ENCODE measurements at regions not wholly inside any gene's neighbourhood (a gene's known extent, or its start where the extent isn't known, plus 50 kb on each side); places are given as distances from the start of the nearest gene placed in this dataset.

DNA sequence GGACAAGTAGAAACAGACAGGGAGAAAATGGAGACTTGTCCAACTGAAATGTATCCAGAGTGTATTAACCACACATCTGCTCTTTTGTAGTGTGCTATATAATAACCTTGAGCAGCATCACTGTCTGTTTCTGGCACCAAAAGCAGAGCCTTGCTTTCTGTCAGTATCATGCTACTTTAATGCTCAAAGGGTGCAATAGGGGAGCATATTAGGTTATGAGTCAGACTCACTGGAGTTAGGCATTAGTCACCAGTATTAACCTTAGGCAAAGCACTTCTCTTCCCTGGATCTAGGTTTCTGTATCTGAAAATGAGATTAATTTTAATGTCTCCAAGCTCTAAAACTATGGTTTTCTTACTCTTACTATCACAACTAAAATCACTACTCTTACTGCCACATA, 280.1 kb downstream of the TFAP2B start:
- H3K79me2 ChIP-seq (ENCODE audit: insufficient read depth, low read length): no peaks in the 10 kb centered on the region
- no peaks in the 10 kb centered on the region for H3K4me1 ChIP-seq (ENCODE audit: insufficient read depth, low read length)
- no peaks in the 10 kb centered on the region for H4K20me1 ChIP-seq (ENCODE audit: insufficient read depth, low read length)
- H3K4me3 ChIP-seq (ENCODE audit: insufficient read depth, low read length): no peak overlapping the region
- H3K4me2 ChIP-seq (ENCODE audit: insufficient read depth, low read length): no peak overlapping the region
- H3K27me3 ChIP-seq (ENCODE audit: insufficient read depth, low read length): no peaks in the 10 kb centered on the region
- DNase-seq (ENCODE audit: insufficient read length, low spot score, missing footprints): no peak
- H3K9me3 ChIP-seq (ENCODE audit: low read depth, low read length): no peaks in the 10 kb centered on the region
- TF ChIP-seq, protein P1, sequence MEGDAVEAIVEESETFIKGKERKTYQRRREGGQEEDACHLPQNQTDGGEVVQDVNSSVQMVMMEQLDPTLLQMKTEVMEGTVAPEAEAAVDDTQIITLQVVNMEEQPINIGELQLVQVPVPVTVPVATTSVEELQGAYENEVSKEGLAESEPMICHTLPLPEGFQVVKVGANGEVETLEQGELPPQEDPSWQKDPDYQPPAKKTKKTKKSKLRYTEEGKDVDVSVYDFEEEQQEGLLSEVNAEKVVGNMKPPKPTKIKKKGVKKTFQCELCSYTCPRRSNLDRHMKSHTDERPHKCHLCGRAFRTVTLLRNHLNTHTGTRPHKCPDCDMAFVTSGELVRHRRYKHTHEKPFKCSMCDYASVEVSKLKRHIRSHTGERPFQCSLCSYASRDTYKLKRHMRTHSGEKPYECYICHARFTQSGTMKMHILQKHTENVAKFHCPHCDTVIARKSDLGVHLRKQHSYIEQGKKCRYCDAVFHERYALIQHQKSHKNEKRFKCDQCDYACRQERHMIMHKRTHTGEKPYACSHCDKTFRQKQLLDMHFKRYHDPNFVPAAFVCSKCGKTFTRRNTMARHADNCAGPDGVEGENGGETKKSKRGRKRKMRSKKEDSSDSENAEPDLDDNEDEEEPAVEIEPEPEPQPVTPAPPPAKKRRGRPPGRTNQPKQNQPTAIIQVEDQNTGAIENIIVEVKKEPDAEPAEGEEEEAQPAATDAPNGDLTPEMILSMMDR (IDR thresholded peaks at IDR 0.05; ENCODE audit: extremely low read depth, low read depth, low read length): no peak
- no peak overlapping the region for H2AFZ ChIP-seq (ENCODE audit: low read length)
- no peak overlapping the region for H3K27ac ChIP-seq (ENCODE audit: low read depth, low read length)
- no peaks in the 10 kb centered on the region for H3K36me3 ChIP-seq (ENCODE audit: insufficient read depth, low read length)

DNA sequence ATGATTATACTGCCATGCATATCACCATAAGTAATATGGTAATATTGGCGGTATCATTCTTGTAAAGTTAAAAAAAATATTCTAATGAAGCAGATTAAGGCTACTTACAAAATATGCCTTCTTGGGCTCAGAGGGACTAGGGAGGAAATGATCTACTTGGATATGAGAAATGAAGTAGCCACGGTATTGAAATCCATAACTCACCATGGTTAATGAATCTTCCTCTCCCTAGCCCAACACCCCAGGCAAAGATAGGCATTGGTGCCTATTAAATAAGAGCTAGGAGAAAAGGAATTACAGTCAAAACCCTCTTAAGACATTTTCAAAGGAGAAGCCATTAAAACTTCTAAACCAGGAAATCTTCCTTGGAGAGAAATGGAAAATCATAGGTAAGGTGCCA, 280.5 kb downstream of the TFAP2B start:
- no peaks in the 10 kb centered on the region for H3K4me1 ChIP-seq (ENCODE audit: insufficient read depth, low read length)
- no peaks in the 10 kb centered on the region for H3K9me3 ChIP-seq (ENCODE audit: low read depth, low read length)
- no peaks in the 10 kb centered on the region for H3K79me2 ChIP-seq (ENCODE audit: insufficient read depth, low read length)
- no peak overlapping the region for H3K27ac ChIP-seq (ENCODE audit: low read depth, low read length)
- DNase-seq (ENCODE audit: insufficient read length, low spot score, missing footprints): no peak
- H2AFZ ChIP-seq (ENCODE audit: low read length): no peak overlapping the region
- H3K27me3 ChIP-seq (ENCODE audit: insufficient read depth, low read length): no peaks in the 10 kb centered on the region
- TF ChIP-seq, protein P1 (IDR thresholded peaks at IDR 0.05; ENCODE audit: extremely low read depth, low read depth, low read length): no peak
- H3K4me3 ChIP-seq (ENCODE audit: insufficient read depth, low read length): no peak overlapping the region
- no peaks in the 10 kb centered on the region for H3K36me3 ChIP-seq (ENCODE audit: insufficient read depth, low read length)
- no peaks in the 10 kb centered on the region for H4K20me1 ChIP-seq (ENCODE audit: insufficient read depth, low read length)
- no peak overlapping the region for H3K4me2 ChIP-seq (ENCODE audit: insufficient read depth, low read length)

DNA sequence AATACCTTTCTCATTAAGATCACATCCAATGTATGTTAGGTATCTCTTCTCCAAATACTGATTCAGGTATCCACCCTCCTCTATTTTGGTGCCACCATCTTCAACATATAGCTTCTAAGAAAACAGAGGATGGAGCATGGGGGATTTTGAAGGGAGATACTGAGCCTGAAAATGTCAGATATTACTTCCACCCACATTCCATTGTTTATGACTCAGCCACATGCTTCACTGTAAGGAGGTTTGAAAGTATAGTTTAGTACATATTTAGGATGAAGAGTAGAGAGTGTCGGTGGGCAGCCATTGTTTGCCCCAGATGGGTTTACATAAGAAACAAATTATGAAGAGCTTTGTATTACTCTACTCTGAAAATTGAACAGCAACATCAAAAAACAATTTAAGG, 286.7 kb downstream of the TFAP2B start:
- H4K20me1 ChIP-seq (ENCODE audit: insufficient read depth, low read length): no peaks in the 10 kb centered on the region
- H3K9me3 ChIP-seq (ENCODE audit: low read depth, low read length): no peaks in the 10 kb centered on the region
- no peaks in the 10 kb centered on the region for H3K79me2 ChIP-seq (ENCODE audit: insufficient read depth, low read length)
- H2AFZ ChIP-seq (ENCODE audit: low read length): no peak overlapping the region
- no peak overlapping the region for H3K27ac ChIP-seq (ENCODE audit: low read depth, low read length)
- no peak overlapping the region for H3K4me2 ChIP-seq (ENCODE audit: insufficient read depth, low read length)
- H3K4me3 ChIP-seq (ENCODE audit: insufficient read depth, low read length): no peak overlapping the region
- TF ChIP-seq, protein P1 (IDR thresholded peaks at IDR 0.05; ENCODE audit: extremely low read depth, low read depth, low read length): no peak
- H3K27me3 ChIP-seq (ENCODE audit: insufficient read depth, low read length): no peaks in the 10 kb centered on the region
- no peaks in the 10 kb centered on the region for H3K4me1 ChIP-seq (ENCODE audit: insufficient read depth, low read length)
- no peak for DNase-seq (ENCODE audit: insufficient read length, low spot score, missing footprints)
- no peaks in the 10 kb centered on the region for H3K36me3 ChIP-seq (ENCODE audit: insufficient read depth, low read length)

DNA sequence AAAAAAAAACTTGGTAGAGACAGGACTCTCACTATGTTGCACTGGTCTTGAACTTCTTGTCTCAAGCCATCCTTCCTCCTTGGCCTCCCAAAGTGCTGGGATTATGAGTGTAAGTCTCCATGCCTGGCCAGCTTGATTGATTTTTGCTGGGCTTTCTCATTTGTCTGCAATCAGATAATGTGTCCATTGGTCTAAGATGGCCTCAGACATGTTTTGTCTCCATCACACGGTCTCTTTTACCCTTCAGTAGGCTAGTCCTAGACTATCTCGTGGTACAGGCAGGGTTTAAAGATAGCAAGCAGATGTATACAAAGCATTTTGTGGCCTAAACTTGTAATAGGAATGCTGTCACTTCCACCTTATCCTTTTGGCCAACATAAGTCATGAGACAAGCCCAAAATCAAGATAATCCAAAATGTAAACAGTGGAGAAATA, 289.1 kb downstream of the TFAP2B start:
- H3K9me3 ChIP-seq (ENCODE audit: low read depth, low read length): no peaks in the 10 kb centered on the region
- no peak for DNase-seq (ENCODE audit: insufficient read length, low spot score, missing footprints)
- no peak overlapping the region for H3K4me3 ChIP-seq (ENCODE audit: insufficient read depth, low read length)
- TF ChIP-seq, protein P1 (IDR thresholded peaks at IDR 0.05; ENCODE audit: extremely low read depth, low read depth, low read length): no peak
- H2AFZ ChIP-seq (ENCODE audit: low read length): no peak overlapping the region
- H3K4me2 ChIP-seq (ENCODE audit: insufficient read depth, low read length): no peak overlapping the region
- no peaks in the 10 kb centered on the region for H3K27me3 ChIP-seq (ENCODE audit: insufficient read depth, low read length)
- no peaks in the 10 kb centered on the region for H3K4me1 ChIP-seq (ENCODE audit: insufficient read depth, low read length)
- no peaks in the 10 kb centered on the region for H3K36me3 ChIP-seq (ENCODE audit: insufficient read depth, low read length)
- H3K79me2 ChIP-seq (ENCODE audit: insufficient read depth, low read length): no peaks in the 10 kb centered on the region
- H4K20me1 ChIP-seq (ENCODE audit: insufficient read depth, low read length): no peaks in the 10 kb centered on the region
- no peak overlapping the region for H3K27ac ChIP-seq (ENCODE audit: low read depth, low read length)

Data from osteoblast (primary cell).